RWPE1 (cell line): ENCODE measurements at regions not wholly inside any gene's neighbourhood (a gene's known extent, or its start where the extent isn't known, plus 50 kb on each side); places are given as distances from the start of the nearest gene placed in this dataset.

Source experiments
- CTCF ChIA-PET: fragments of 350-600 bp; sonication (Branson Sonifier 250); formaldehyde crosslinking; extraction: SDS; loops from one replicate; lab custom pipeline; 2021; lab: Yijun Ruan, JAX
- POLR2A ChIA-PET: fragments of 400-600 bp; formaldehyde crosslinking; extraction: SDS; loops from one replicate; lab custom pipeline; 2020; ENCODE audit warnings: antibody characterized with exemption; ENCODE audit not compliant: low non-redundant PET; lab: Yijun Ruan, JAX
- DNase-seq: peaks from one replicate; pipeline ENCODE4 v3.0.0; 2012; ENCODE audit warnings: low spot score
- H3K27ac ChIP-seq: fragments of 450-650 bp; 2 replicates; pipeline ENCODE4 v1.5.1; 2017
- CTCF ChIP-seq: fragments of 450-650 bp; conservative IDR thresholded peaks from 2 replicates; pipeline ENCODE4 v1.5.1; 2017; ENCODE audit warnings: low read depth, mild to moderate bottlenecking

GRCh38 chr4:85243857-85244256, 231.1 kb upstream of the ARHGAP24 start:
- TF ChIP-seq CTCF, result no peak
- ChIA-PET CTCF (interaction anchor here (0.6 kb wide), 1 partner anchor 552 kb away, joined by 3 read pairs; no protein-coding TSS in a partner anchor), POLR2A (no interaction called here)
- H3K27ac ChIP-seq, result no peak overlapping the region
- no peak for DNase-seq

- ChIA-PET POLR2A (no interaction called here), CTCF (interaction anchor here (0.6 kb wide), 1 partner anchor 602 kb away, joined by 5 read pairs; no protein-coding TSS in a partner anchor)
- H3K27ac ChIP-seq, result no peak overlapping the region
- DNase-seq, result no peak
- TF ChIP-seq CTCF, result no peak
Measured at GRCh38 chr4:85244638-85245037, 230.3 kb upstream of the ARHGAP24 start.

GRCh38 chr4:85246055-85246454, 228.9 kb upstream of the ARHGAP24 start:
- POLR2A ChIA-PET, result no interaction called here
- no peak overlapping the region for H3K27ac ChIP-seq
- CTCF ChIA-PET, result no interaction called here
- TF ChIP-seq CTCF, result no peak
- DNase-seq, result no peak

GRCh38 chr4:85250852-85251251, 224.1 kb upstream of the ARHGAP24 start:
- CTCF ChIA-PET, result no interaction called here
- no peak for DNase-seq
- POLR2A ChIA-PET, result no interaction called here
- no peak for TF ChIP-seq CTCF
- H3K27ac ChIP-seq, result no peak overlapping the region

- CTCF ChIA-PET, result interaction anchor here (1.1 kb wide), 1 partner anchor 10 kb away, joined by 5 read pairs; no protein-coding TSS in a partner anchor
- no peak for DNase-seq
- H3K27ac ChIP-seq, result no peak overlapping the region
- TF ChIP-seq CTCF, result no peak
- POLR2A ChIA-PET, result no interaction called here
Measured at GRCh38 chr4:85257817-85258370, 217.1 kb upstream of the ARHGAP24 start.

- no peak for DNase-seq
- TF ChIP-seq CTCF, result no peak
- POLR2A ChIA-PET, result no interaction called here
- H3K27ac ChIP-seq, result no peak overlapping the region
- CTCF ChIA-PET, result interaction anchor here (0.6 kb wide), 1 partner anchor 53 kb away, joined by 3 read pairs; no protein-coding TSS in a partner anchor
Measured at GRCh38 chr4:85260064-85260463, 214.9 kb upstream of the ARHGAP24 start.
